CD8-positive, alpha-beta memory T cell (primary cell): ENCODE measurements at regions not wholly inside any gene's neighbourhood (a gene's known extent, or its start where the extent isn't known, plus 50 kb on each side); places are given as distances from the start of the nearest gene placed in this dataset.

Experiments
- CTCF ChIA-PET: fragments of 350-600 bp; sonication (Branson Sonifier 250); formaldehyde crosslinking; loops from one replicate; lab custom pipeline; 2021; ENCODE audit warnings: antibody characterized with exemption; lab: Charles Lee
- POLR2A ChIA-PET: fragments of 350-600 bp; sonication (Branson Sonifier 250); formaldehyde crosslinking; loops from one replicate; lab custom pipeline; 2021; ENCODE audit warnings: antibody characterized with exemption; lab: Charles Lee
- DNase-seq, 5 donors: peaks; one replicate each; pipeline versions ENCODE4 v3.0.0 to v3.0.0-alpha.2; 2020 to 2022; ENCODE audit warnings: mixed read lengths in 1 of 5
- H3K27ac ChIP-seq: one replicate; pipeline ENCODE4 v1.7.0; 2013; ENCODE audit warnings: low read depth, mild to moderate bottlenecking, low read length, moderate library complexity
- H3K27me3 ChIP-seq: 2 replicates; pipeline ENCODE4 v1.7.0; 2013; ENCODE audit warnings: low read length, mild to moderate bottlenecking; ENCODE audit not compliant: insufficient read depth, poor library complexity, severe bottlenecking
- H3K36me3 ChIP-seq: 2 replicates; pipeline ENCODE4 v1.7.0; 2013; ENCODE audit warnings: mild to moderate bottlenecking, low read length, moderate library complexity; ENCODE audit not compliant: insufficient read depth
- H3K4me1 ChIP-seq: 2 replicates; pipeline ENCODE4 v1.7.0; 2013; ENCODE audit warnings: mild to moderate bottlenecking, low read length, moderate library complexity; ENCODE audit not compliant: insufficient read depth
- H3K4me3 ChIP-seq: 2 replicates; pipeline ENCODE4 v1.7.0; 2013; ENCODE audit warnings: mild to moderate bottlenecking, low read length
- H3K9me3 ChIP-seq: 2 replicates; pipeline ENCODE4 v1.7.0; 2013; ENCODE audit warnings: mild to moderate bottlenecking, low read length
- H3K27ac Mint-ChIP-seq, 8 donors: one replicate each; pipeline ENCODE4 v1.8.0; 2020 to 2021; ENCODE audit warnings: mixed read lengths in 8 of 8, mild to moderate bottlenecking in 6 of 8, inconsistent platforms in 3 of 8, moderate library complexity in 3 of 8
- H3K27me3 Mint-ChIP-seq, 2 donors: one replicate each; pipeline ENCODE4 v1.8.0; 2020 to 2021; ENCODE audit warnings: mixed read lengths in 2 of 2, mild to moderate bottlenecking in 1 of 2, moderate library complexity in 1 of 2
- H3K36me3 Mint-ChIP-seq, 3 donors: one replicate each; pipeline ENCODE4 v1.8.0; 2020 to 2021; ENCODE audit warnings: mixed read lengths in 3 of 3, inconsistent platforms in 1 of 3, mild to moderate bottlenecking in 1 of 3
- H3K4me1 Mint-ChIP-seq, 3 donors: one replicate each; pipeline ENCODE4 v1.8.0; 2020 to 2021; ENCODE audit warnings: mixed read lengths in 3 of 3, inconsistent platforms in 1 of 3, mild to moderate bottlenecking in 1 of 3
- H3K4me3 Mint-ChIP-seq, 7 donors: one replicate each; pipeline ENCODE4 v1.8.0; 2020 to 2021; ENCODE audit warnings: mixed read lengths in 7 of 7, mild to moderate bottlenecking in 6 of 7, moderate library complexity in 4 of 7, inconsistent platforms in 2 of 7
- H3K9me3 Mint-ChIP-seq, 5 donors: one replicate each; pipeline ENCODE4 v1.8.0; 2020 to 2022; ENCODE audit warnings: mixed read lengths in 5 of 5, mild to moderate bottlenecking in 3 of 5, moderate library complexity in 2 of 5, inconsistent platforms in 1 of 5

- peaks cover 0 to 4% of the 10 kb centered on the region in 2 donors for H3K27me3 Mint-ChIP-seq
- H3K4me1 Mint-ChIP-seq: no peaks in the 10 kb centered on the region
- H3K9me3 Mint-ChIP-seq: peaks cover 0 to 3% (median 2%) of the 10 kb centered on the region in 5 donors
- no peak overlapping the region for H3K27ac ChIP-seq
- no peaks in the 10 kb centered on the region for H3K27me3 ChIP-seq
- H3K36me3 Mint-ChIP-seq: no peaks in the 10 kb centered on the region
- no peak overlapping the region for H3K4me3 Mint-ChIP-seq
- no peak overlapping the region for H3K27ac Mint-ChIP-seq
- H3K4me1 ChIP-seq: no peaks in the 10 kb centered on the region
- DNase-seq: no peak
- H3K9me3 ChIP-seq: no peaks in the 10 kb centered on the region
- ChIA-PET CTCF (interaction anchor here (0.9 kb wide), 1 partner anchor 18 kb away, joined by 3 read pairs; no protein-coding TSS in a partner anchor), POLR2A (no interaction called here)
- H3K4me3 ChIP-seq: no peak overlapping the region
- no peaks in the 10 kb centered on the region for H3K36me3 ChIP-seq
Observed at GRCh38 chr7:54701982-54702381, 57.0 kb downstream of the SEC61G start.

- Histone ChIP-seq H3K9me3 (no peaks in the 10 kb centered on the region), H3K4me1 (no peaks in the 10 kb centered on the region), H3K27ac (no peak overlapping the region), H3K27me3 (no peaks in the 10 kb centered on the region), H3K36me3 (no peaks in the 10 kb centered on the region), H3K4me3 (no peak overlapping the region)
- peaks cover 0 to 3% (median 2%) of the 10 kb centered on the region in 5 donors for H3K9me3 Mint-ChIP-seq
- no peak overlapping the region for H3K4me3 Mint-ChIP-seq
- H3K36me3 Mint-ChIP-seq: no peaks in the 10 kb centered on the region
- no peak for DNase-seq
- ChIA-PET CTCF (no interaction called here), POLR2A (no interaction called here)
- no peaks in the 10 kb centered on the region for H3K4me1 Mint-ChIP-seq
- no peak overlapping the region for H3K27ac Mint-ChIP-seq
- H3K27me3 Mint-ChIP-seq: no peaks in the 10 kb centered on the region
Observed at GRCh38 chr7:54699715-54700114, 59.3 kb downstream of the SEC61G start.

- ChIA-PET CTCF (no interaction called here), POLR2A (no interaction called here)
- H3K36me3 ChIP-seq: no peaks in the 10 kb centered on the region
- H3K27me3 Mint-ChIP-seq: no peaks in the 10 kb centered on the region
- no peak overlapping the region for H3K27ac ChIP-seq
- DNase-seq: no peak
- no peaks in the 10 kb centered on the region for H3K9me3 ChIP-seq
- no peaks in the 10 kb centered on the region for H3K36me3 Mint-ChIP-seq
- no peaks in the 10 kb centered on the region for H3K4me1 ChIP-seq
- no peak overlapping the region for H3K4me3 ChIP-seq
- H3K9me3 Mint-ChIP-seq: peaks cover 0 to 2% (median 1%) of the 10 kb centered on the region in 5 donors
- no peaks in the 10 kb centered on the region for H3K27me3 ChIP-seq
- no peak overlapping the region for H3K27ac Mint-ChIP-seq
- H3K4me1 Mint-ChIP-seq: no peaks in the 10 kb centered on the region
- H3K4me3 Mint-ChIP-seq: no peak overlapping the region
Observed at GRCh38 chr7:54697659-54698186, 61.3 kb downstream of the SEC61G start.

- ChIA-PET CTCF (no interaction called here), POLR2A (no interaction called here)
- Histone ChIP-seq H3K4me1 (no peaks in the 10 kb centered on the region), H3K9me3 (no peaks in the 10 kb centered on the region), H3K27me3 (no peaks in the 10 kb centered on the region), H3K27ac (no peak overlapping the region), H3K4me3 (no peak overlapping the region), H3K36me3 (no peaks in the 10 kb centered on the region)
- H3K4me1 Mint-ChIP-seq: no peaks in the 10 kb centered on the region
- DNase-seq: no peak
- peaks cover 0 to 7% (median 0%) of the 10 kb centered on the region in 5 donors for H3K9me3 Mint-ChIP-seq
- H3K27ac Mint-ChIP-seq: no peak overlapping the region
- no peaks in the 10 kb centered on the region for H3K36me3 Mint-ChIP-seq
- H3K4me3 Mint-ChIP-seq: no peak overlapping the region
- no peaks in the 10 kb centered on the region for H3K27me3 Mint-ChIP-seq
Observed at GRCh38 chr7:54690892-54691291, 68.1 kb downstream of the SEC61G start.

- no peaks in the 10 kb centered on the region for H3K27me3 ChIP-seq
- H3K9me3 Mint-ChIP-seq: peaks cover 0 to 7% (median 0%) of the 10 kb centered on the region in 5 donors
- H3K27me3 Mint-ChIP-seq: no peaks in the 10 kb centered on the region
- H3K36me3 ChIP-seq: no peaks in the 10 kb centered on the region
- H3K4me3 Mint-ChIP-seq: no peak overlapping the region
- ChIA-PET POLR2A (no interaction called here), CTCF (no interaction called here)
- H3K4me1 ChIP-seq: no peaks in the 10 kb centered on the region
- no peaks in the 10 kb centered on the region for H3K9me3 ChIP-seq
- H3K36me3 Mint-ChIP-seq: no peaks in the 10 kb centered on the region
- H3K27ac ChIP-seq: no peak overlapping the region
- no peak overlapping the region for H3K27ac Mint-ChIP-seq
- DNase-seq: no peak
- no peaks in the 10 kb centered on the region for H3K4me1 Mint-ChIP-seq
- no peak overlapping the region for H3K4me3 ChIP-seq
Observed at GRCh38 chr7:54690050-54690443, 69.0 kb downstream of the SEC61G start.

- Mint-ChIP-seq H3K27ac (no peak overlapping the region), H3K9me3 (peaks cover 0 to 7% (median 4%) of the 10 kb centered on the region in 5 donors), H3K27me3 (no peaks in the 10 kb centered on the region), H3K4me3 (no peak overlapping the region), H3K4me1 (no peaks in the 10 kb centered on the region), H3K36me3 (no peaks in the 10 kb centered on the region)
- Histone ChIP-seq H3K36me3 (no peaks in the 10 kb centered on the region), H3K9me3 (no peaks in the 10 kb centered on the region), H3K4me3 (no peak overlapping the region), H3K4me1 (no peaks in the 10 kb centered on the region), H3K27me3 (no peaks in the 10 kb centered on the region), H3K27ac (no peak overlapping the region)
- CTCF ChIA-PET: no interaction called here
- POLR2A ChIA-PET: no interaction called here
- DNase-seq: no peak
Observed at GRCh38 chr7:54689394-54690049, 69.5 kb downstream of the SEC61G start.

GRCh38 chr7:54687462-54688212 is 71.4 kb downstream of the SEC61G start:
- Histone ChIP-seq H3K9me3 (no peaks in the 10 kb centered on the region), H3K27ac (no peak overlapping the region), H3K4me3 (no peak overlapping the region), H3K4me1 (no peaks in the 10 kb centered on the region), H3K36me3 (no peaks in the 10 kb centered on the region), H3K27me3 (no peaks in the 10 kb centered on the region)
- Mint-ChIP-seq H3K4me1 (no peaks in the 10 kb centered on the region), H3K27me3 (peaks cover 0 to 2% of the 10 kb centered on the region in 2 donors), H3K27ac (no peak overlapping the region), H3K4me3 (no peak overlapping the region), H3K36me3 (no peaks in the 10 kb centered on the region), H3K9me3 (peaks cover 0 to 7% (median 4%) of the 10 kb centered on the region in 5 donors)
- POLR2A ChIA-PET: no interaction called here
- no peak for DNase-seq
- CTCF ChIA-PET: no interaction called here

- CTCF ChIA-PET: no interaction called here
- Histone ChIP-seq H3K36me3 (no peaks in the 10 kb centered on the region), H3K9me3 (no peaks in the 10 kb centered on the region), H3K4me1 (no peaks in the 10 kb centered on the region), H3K4me3 (no peak overlapping the region), H3K27me3 (no peaks in the 10 kb centered on the region), H3K27ac (no peak overlapping the region)
- no peaks in the 10 kb centered on the region for H3K36me3 Mint-ChIP-seq
- POLR2A ChIA-PET: no interaction called here
- no peak for DNase-seq
- H3K9me3 Mint-ChIP-seq: peaks cover 0 to 6% (median 4%) of the 10 kb centered on the region in 5 donors
- no peak overlapping the region for H3K27ac Mint-ChIP-seq
- H3K4me3 Mint-ChIP-seq: no peak overlapping the region
- no peaks in the 10 kb centered on the region for H3K4me1 Mint-ChIP-seq
- peaks cover 0 to 2% of the 10 kb centered on the region in 2 donors for H3K27me3 Mint-ChIP-seq
Observed at GRCh38 chr7:54680377-54681005, 78.5 kb downstream of the SEC61G start.
